ENCODE measurements at regions not wholly inside any gene's neighbourhood (a gene's known extent, or its start where the extent isn't known, plus 50 kb on each side); places are given as distances from the start of the nearest gene placed in this dataset.

DNA sequence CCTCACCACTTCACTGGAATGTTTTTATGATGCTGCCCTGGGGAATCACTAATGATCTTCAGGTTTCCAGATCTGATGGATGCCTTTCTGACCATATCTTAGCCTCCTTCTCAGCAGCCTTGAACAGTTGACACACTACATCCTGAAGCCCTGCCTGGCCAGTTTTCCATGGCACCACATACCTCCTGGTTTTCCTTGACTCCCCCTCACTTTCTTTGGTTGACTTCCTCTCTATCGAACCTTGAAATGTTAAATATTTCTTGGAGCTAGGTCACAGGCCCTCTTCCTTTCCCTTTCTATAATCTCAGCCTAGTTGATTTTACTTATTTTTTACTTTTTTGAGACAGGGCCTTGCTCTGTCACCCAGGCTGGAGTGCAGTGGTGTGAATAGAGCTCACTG is 108.8 kb upstream of the CDK1 start:
- TF ChIP-seq, protein P1, sequence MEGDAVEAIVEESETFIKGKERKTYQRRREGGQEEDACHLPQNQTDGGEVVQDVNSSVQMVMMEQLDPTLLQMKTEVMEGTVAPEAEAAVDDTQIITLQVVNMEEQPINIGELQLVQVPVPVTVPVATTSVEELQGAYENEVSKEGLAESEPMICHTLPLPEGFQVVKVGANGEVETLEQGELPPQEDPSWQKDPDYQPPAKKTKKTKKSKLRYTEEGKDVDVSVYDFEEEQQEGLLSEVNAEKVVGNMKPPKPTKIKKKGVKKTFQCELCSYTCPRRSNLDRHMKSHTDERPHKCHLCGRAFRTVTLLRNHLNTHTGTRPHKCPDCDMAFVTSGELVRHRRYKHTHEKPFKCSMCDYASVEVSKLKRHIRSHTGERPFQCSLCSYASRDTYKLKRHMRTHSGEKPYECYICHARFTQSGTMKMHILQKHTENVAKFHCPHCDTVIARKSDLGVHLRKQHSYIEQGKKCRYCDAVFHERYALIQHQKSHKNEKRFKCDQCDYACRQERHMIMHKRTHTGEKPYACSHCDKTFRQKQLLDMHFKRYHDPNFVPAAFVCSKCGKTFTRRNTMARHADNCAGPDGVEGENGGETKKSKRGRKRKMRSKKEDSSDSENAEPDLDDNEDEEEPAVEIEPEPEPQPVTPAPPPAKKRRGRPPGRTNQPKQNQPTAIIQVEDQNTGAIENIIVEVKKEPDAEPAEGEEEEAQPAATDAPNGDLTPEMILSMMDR (conservative IDR thresholded peaks at IDR 0.05; ENCODE audit: low read length), result no peak
- TF ChIP-seq EZH2phosphoT487 (IDR thresholded peaks at IDR 0.05; ENCODE audit: borderline replicate concordance), result no peak
- no peaks in the 10 kb centered on the region for H3F3A ChIP-seq (ENCODE audit: low read depth)
- H3K36me3 ChIP-seq (ENCODE audit: insufficient read depth, low read length), result no peaks in the 10 kb centered on the region
- no peaks in the 10 kb centered on the region for H3K9me3 ChIP-seq (ENCODE audit: insufficient read depth, low read depth, low read length)
- no peaks in the 10 kb centered on the region for H4K20me1 ChIP-seq (ENCODE audit: insufficient read depth, low read length, poor library complexity, severe bottlenecking)
- no peak overlapping the region for H3K4me3 ChIP-seq (ENCODE audit: low read length, poor library complexity, severe bottlenecking)
- H3K27me3 ChIP-seq (ENCODE audit: insufficient read depth, low read length, poor library complexity, severe bottlenecking), result no peaks in the 10 kb centered on the region
- no peak overlapping the region for H2AFZ ChIP-seq (ENCODE audit: low read length)
- H3K4me1 ChIP-seq (ENCODE audit: insufficient read depth, low read length, poor library complexity, severe bottlenecking), result no peaks in the 10 kb centered on the region
- no peaks in the 10 kb centered on the region for H3K79me2 ChIP-seq (ENCODE audit: insufficient read depth, low read length)
- no peaks in the 10 kb centered on the region for H3K9me2 ChIP-seq (replicated peaks; ENCODE audit: low read depth, low read length)
- H3K4me2 ChIP-seq (ENCODE audit: low read depth, low read length, poor library complexity, severe bottlenecking), result no peak overlapping the region
- H3K9ac ChIP-seq (ENCODE audit: low read depth, low read length, poor library complexity, severe bottlenecking), result no peak overlapping the region

DNA sequence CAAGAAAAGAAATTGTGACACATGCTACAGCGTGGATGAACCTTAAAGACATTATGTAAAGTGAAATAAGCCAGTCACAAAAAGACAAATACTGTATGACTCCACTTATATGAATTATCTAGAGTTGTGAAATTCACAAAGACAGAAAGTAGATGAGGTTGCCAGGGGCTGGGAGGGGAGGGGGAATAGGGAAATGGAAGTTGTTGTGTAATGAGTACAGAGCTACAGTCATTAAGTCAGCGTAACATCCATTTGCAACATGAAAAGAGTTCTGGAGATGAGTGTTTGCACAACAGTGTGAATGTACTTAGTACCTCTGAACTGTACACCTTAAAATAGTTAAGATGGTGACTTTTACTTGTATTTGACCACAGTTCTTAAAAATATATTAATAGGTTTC is 112.1 kb upstream of the CDK1 start:
- H3K4me3 ChIP-seq (ENCODE audit: low read length, poor library complexity, severe bottlenecking), result no peak overlapping the region
- no peaks in the 10 kb centered on the region for H3K27me3 ChIP-seq (ENCODE audit: insufficient read depth, low read length, poor library complexity, severe bottlenecking)
- no peak overlapping the region for H2AFZ ChIP-seq (ENCODE audit: low read length)
- H3K9me2 ChIP-seq (replicated peaks; ENCODE audit: low read depth, low read length), result no peaks in the 10 kb centered on the region
- H3K79me2 ChIP-seq (ENCODE audit: insufficient read depth, low read length), result no peaks in the 10 kb centered on the region
- TF ChIP-seq, protein P1 (conservative IDR thresholded peaks at IDR 0.05; ENCODE audit: low read length), result no peak
- no peak for TF ChIP-seq EZH2phosphoT487 (IDR thresholded peaks at IDR 0.05; ENCODE audit: borderline replicate concordance)
- H3K9ac ChIP-seq (ENCODE audit: low read depth, low read length, poor library complexity, severe bottlenecking), result no peak overlapping the region
- H3K4me2 ChIP-seq (ENCODE audit: low read depth, low read length, poor library complexity, severe bottlenecking), result no peak overlapping the region
- H3K9me3 ChIP-seq (ENCODE audit: insufficient read depth, low read depth, low read length), result no peaks in the 10 kb centered on the region
- no peaks in the 10 kb centered on the region for H4K20me1 ChIP-seq (ENCODE audit: insufficient read depth, low read length, poor library complexity, severe bottlenecking)
- no peaks in the 10 kb centered on the region for H3K36me3 ChIP-seq (ENCODE audit: insufficient read depth, low read length)
- no peaks in the 10 kb centered on the region for H3F3A ChIP-seq (ENCODE audit: low read depth)
- H3K4me1 ChIP-seq (ENCODE audit: insufficient read depth, low read length, poor library complexity, severe bottlenecking), result no peaks in the 10 kb centered on the region

DNA sequence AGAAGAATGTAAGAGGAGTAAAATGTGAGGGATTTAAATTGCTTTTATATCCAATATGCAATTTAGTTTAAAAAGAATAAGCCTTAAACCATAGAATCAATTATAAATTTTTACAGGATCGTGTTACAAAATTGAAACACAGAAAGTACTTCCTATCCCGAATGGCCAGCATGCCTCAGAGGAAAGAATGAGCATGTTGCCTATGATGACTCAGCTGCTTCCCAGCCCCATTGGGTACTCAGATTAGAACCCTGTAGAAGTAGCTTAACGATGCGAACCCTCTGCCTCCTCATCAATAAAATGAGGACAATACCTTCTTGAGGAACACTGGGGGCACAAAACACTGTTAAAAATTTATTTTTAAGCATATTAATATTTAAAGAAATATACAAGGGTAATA is 113.4 kb upstream of the CDK1 start:
- Histone ChIP-seq H2AFZ (ENCODE audit: low read length) (no peak overlapping the region), H3K27me3 (ENCODE audit: insufficient read depth, low read length, poor library complexity, severe bottlenecking) (no peaks in the 10 kb centered on the region), H4K20me1 (ENCODE audit: insufficient read depth, low read length, poor library complexity, severe bottlenecking) (no peaks in the 10 kb centered on the region), H3K4me3 (ENCODE audit: low read length, poor library complexity, severe bottlenecking) (no peak overlapping the region), H3F3A (ENCODE audit: low read depth) (no peaks in the 10 kb centered on the region), H3K9me2 (replicated peaks; ENCODE audit: low read depth, low read length) (no peaks in the 10 kb centered on the region), H3K36me3 (ENCODE audit: insufficient read depth, low read length) (no peaks in the 10 kb centered on the region), H3K4me1 (ENCODE audit: insufficient read depth, low read length, poor library complexity, severe bottlenecking) (no peaks in the 10 kb centered on the region), H3K9ac (ENCODE audit: low read depth, low read length, poor library complexity, severe bottlenecking) (no peak overlapping the region), H3K79me2 (ENCODE audit: insufficient read depth, low read length) (no peaks in the 10 kb centered on the region), H3K4me2 (ENCODE audit: low read depth, low read length, poor library complexity, severe bottlenecking) (no peak overlapping the region), H3K9me3 (ENCODE audit: insufficient read depth, low read depth, low read length) (no peaks in the 10 kb centered on the region)
- TF ChIP-seq, protein P1 (conservative IDR thresholded peaks at IDR 0.05; ENCODE audit: low read length), result no peak
- TF ChIP-seq EZH2phosphoT487 (IDR thresholded peaks at IDR 0.05; ENCODE audit: borderline replicate concordance), result no peak
